ENCODE measurements at regions not wholly inside any gene's neighbourhood (a gene's known extent, or its start where the extent isn't known, plus 50 kb on each side); places are given as distances from the start of the nearest gene placed in this dataset.

- Histone ChIP-seq H3K27me3 (replicated peaks in 1 of 7) (no peaks in the 10 kb centered on the region), H3K27ac (no peak overlapping the region), H3K36me3 (no peaks in the 10 kb centered on the region), H3K9me3 (peaks cover 0 to 6% (median 0%) of the 10 kb centered on the region in 8 donors), H3K4me1 (no peaks in the 10 kb centered on the region), H3K4me3 (no peak overlapping the region)
- TF ChIP-seq POLR2AphosphoS5 (IDR thresholded peaks at IDR 0.05) (no peak), POLR2A (IDR thresholded peaks at IDR 0.05) (no peak), CTCF (IDR thresholded peaks at IDR 0.05 in 8 of 11, conservative IDR thresholded peaks at IDR 0.05 in 3 of 11) (no peak)
- no peak for DNase-seq
- intact Hi-C loops (cut with DNase I; ENCODE audit: low total_unique reads), result no loop called here
- WGBS, 5 donors, result 81 to 94% (median 88%) methylated on average over 4 of the region's 4 CpGs
Observed at GRCh38 chr5:124466011-124466410, 280.4 kb downstream of the ZNF608 start.

DNA sequence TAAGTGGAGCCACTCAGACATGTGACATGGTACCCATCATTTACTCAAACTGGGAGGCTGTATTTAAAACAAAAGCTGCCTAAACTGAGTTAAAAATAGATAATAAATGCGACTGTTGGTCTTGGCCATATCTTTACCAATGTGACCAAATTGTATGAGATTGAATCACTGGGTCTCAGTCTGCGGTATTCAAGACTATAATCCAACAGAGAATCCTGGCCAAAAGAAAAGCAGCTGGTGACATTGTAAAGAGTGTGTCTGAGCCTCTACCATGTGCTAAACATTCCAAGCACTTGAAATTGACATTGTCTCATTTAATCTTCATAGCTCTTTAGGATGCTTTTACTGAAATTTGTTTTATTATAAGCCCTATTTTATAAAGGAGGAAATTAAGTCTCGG, 282.6 kb downstream of the ZNF608 start:
- no peak for DNase-seq
- intact Hi-C loops (cut with DNase I; ENCODE audit: low total_unique reads), result no loop called here
- Histone ChIP-seq H3K4me3 (no peak overlapping the region), H3K27ac (no peak overlapping the region), H3K9me3 (peaks cover 0 to 26% (median 12%) of the 10 kb centered on the region in 8 donors), H3K4me1 (no peaks in the 10 kb centered on the region), H3K27me3 (replicated peaks in 1 of 7) (no peaks in the 10 kb centered on the region), H3K36me3 (no peaks in the 10 kb centered on the region)
- WGBS, 5 donors, result 75 to 88% (median 83%) methylated on average over 3 of the region's 3 CpGs
- TF ChIP-seq CTCF (IDR thresholded peaks at IDR 0.05 in 8 of 11, conservative IDR thresholded peaks at IDR 0.05 in 3 of 11) (no peak), POLR2AphosphoS5 (IDR thresholded peaks at IDR 0.05) (no peak), POLR2A (IDR thresholded peaks at IDR 0.05) (no peak)

- H3K4me3 ChIP-seq, result no peak overlapping the region
- no peaks in the 10 kb centered on the region for H3K27me3 ChIP-seq (replicated peaks in 1 of 7)
- no peaks in the 10 kb centered on the region for H3K36me3 ChIP-seq
- H3K9me3 ChIP-seq, result peaks cover 0 to 27% (median 12%) of the 10 kb centered on the region in 8 donors
- intact Hi-C loops (cut with DNase I; ENCODE audit: low total_unique reads), result no loop called here
- 74 to 90% (median 78%) methylated on average over 4 of the region's 4 CpGs for WGBS, 5 donors
- no peak for TF ChIP-seq POLR2AphosphoS5 (IDR thresholded peaks at IDR 0.05)
- TF ChIP-seq CTCF (IDR thresholded peaks at IDR 0.05 in 8 of 11, conservative IDR thresholded peaks at IDR 0.05 in 3 of 11), result no peak
- no peak for TF ChIP-seq POLR2A (IDR thresholded peaks at IDR 0.05)
- H3K27ac ChIP-seq, result no peak overlapping the region
- DNase-seq, result no peak
- no peaks in the 10 kb centered on the region for H3K4me1 ChIP-seq
Observed at GRCh38 chr5:124462751-124463150, 283.7 kb downstream of the ZNF608 start.

DNA sequence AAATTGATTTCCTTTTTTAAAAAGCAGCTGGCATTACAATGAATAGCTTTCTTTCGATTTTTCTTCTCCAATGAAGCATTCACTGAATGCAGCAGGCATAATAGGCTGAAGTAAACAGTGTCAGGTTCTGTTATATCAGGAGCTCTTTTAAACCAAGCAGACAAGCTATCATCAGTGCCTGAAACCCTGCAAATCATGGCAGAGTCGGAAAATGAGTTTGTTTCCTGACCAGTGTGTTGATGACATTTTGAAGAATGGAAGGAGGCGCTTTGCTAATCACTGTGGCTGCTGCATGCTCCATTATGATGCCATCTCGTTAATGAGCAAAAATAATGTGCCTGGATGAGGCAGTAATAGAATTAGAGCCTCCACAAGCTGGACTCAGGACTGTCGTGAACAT, 284.5 kb downstream of the ZNF608 start:
- WGBS, 5 donors, result 81 to 86% (median 84%) methylated on average over 5 of the region's 5 CpGs
- no peak overlapping the region for H3K4me3 ChIP-seq
- H3K27ac ChIP-seq, result no peak overlapping the region
- intact Hi-C loops (cut with DNase I; ENCODE audit: low total_unique reads), result no loop called here
- H3K36me3 ChIP-seq, result no peaks in the 10 kb centered on the region
- no peak for TF ChIP-seq CTCF (IDR thresholded peaks at IDR 0.05 in 8 of 11, conservative IDR thresholded peaks at IDR 0.05 in 3 of 11)
- no peak for TF ChIP-seq POLR2A (IDR thresholded peaks at IDR 0.05)
- TF ChIP-seq POLR2AphosphoS5 (IDR thresholded peaks at IDR 0.05), result no peak
- peaks cover 0 to 27% (median 12%) of the 10 kb centered on the region in 8 donors for H3K9me3 ChIP-seq
- no peaks in the 10 kb centered on the region for H3K27me3 ChIP-seq (replicated peaks in 1 of 7)
- no peaks in the 10 kb centered on the region for H3K4me1 ChIP-seq
- no peak for DNase-seq

Measured in spleen (tissue), 11 donors.